Small intestine (tissue), 7 donors: ENCODE measurements at regions not wholly inside any gene's neighbourhood (a gene's known extent, or its start where the extent isn't known, plus 50 kb on each side); places are given as distances from the start of the nearest gene placed in this dataset.
A peak's percentile ranks its signal among the peaks of the same experiment; 100 is the strongest.

Experiments used
- DNase-seq, 2 donors: peaks; one replicate each; pipeline versions ENCODE4 v3.0.0 to v3.0.0-alpha.2; 2013
- FAIRE-seq: peaks from 2 replicates; lab custom pipeline; 2012; peaks lifted over from hg19 to GRCh38; lab: Jason Lieb, UNC
- H3K27ac ChIP-seq, 3 donors: one replicate each; pipeline ENCODE4 v1.5.1; 2013; ENCODE audit warnings: low read length in 2 of 3, mild to moderate bottlenecking in 2 of 3, control low read depth in 1 of 3, inconsistent platforms in 1 of 3, low read depth in 1 of 3, moderate library complexity in 1 of 3
- H3K27me3 ChIP-seq, 3 donors: one replicate each; pipeline ENCODE4 v1.6.1; 2013; ENCODE audit warnings: low read length in 3 of 3, inconsistent platforms in 1 of 3; ENCODE audit not compliant: control insufficient read depth in 3 of 3, insufficient read depth in 3 of 3
- H3K36me3 ChIP-seq, 3 donors: one replicate each; pipeline ENCODE4 v1.6.1; 2013; ENCODE audit warnings: low read length in 3 of 3, inconsistent platforms in 1 of 3, low read depth in 1 of 3, mild to moderate bottlenecking in 1 of 3, moderate library complexity in 1 of 3; ENCODE audit not compliant: control insufficient read depth in 3 of 3, insufficient read depth in 2 of 3
- H3K4me1 ChIP-seq, 3 donors: one replicate each; pipeline ENCODE4 v1.6.1; 2013; ENCODE audit warnings: low read length in 2 of 3, inconsistent platforms in 1 of 3, low read depth in 1 of 3, mild to moderate bottlenecking in 1 of 3, moderate library complexity in 1 of 3; ENCODE audit not compliant: control insufficient read depth in 3 of 3, insufficient read depth in 2 of 3
- H3K4me3 ChIP-seq, 3 donors: one replicate each; pipeline ENCODE4 v1.5.1; 2013; ENCODE audit warnings: low read length in 3 of 3, control low read depth in 1 of 3, inconsistent platforms in 1 of 3, low read depth in 1 of 3, mild to moderate bottlenecking in 1 of 3, moderate library complexity in 1 of 3
- H3K9me3 ChIP-seq, 2 donors: one replicate each; pipeline ENCODE4 v1.6.1; 2013; ENCODE audit warnings: low read depth in 1 of 2, low read length in 1 of 2; ENCODE audit not compliant: control insufficient read depth in 2 of 2, insufficient read depth in 1 of 2
- WGBS, 3 donors: extraction: QIAGEN DNeasy Blood & Tissue Kit; methylation state at CpG; one replicate each; pipeline ENCODE4 v1.1.7; 2013; 5-methylcytosine and 5-hydroxymethylcytosine counted together
- donor health status: healthy with polysubstance abuse.
- donor health status: control.
- donor health status: control.
- donor health status: Bipolar disorder and iron deficiency.
- donor health status: healthy.

DNA sequence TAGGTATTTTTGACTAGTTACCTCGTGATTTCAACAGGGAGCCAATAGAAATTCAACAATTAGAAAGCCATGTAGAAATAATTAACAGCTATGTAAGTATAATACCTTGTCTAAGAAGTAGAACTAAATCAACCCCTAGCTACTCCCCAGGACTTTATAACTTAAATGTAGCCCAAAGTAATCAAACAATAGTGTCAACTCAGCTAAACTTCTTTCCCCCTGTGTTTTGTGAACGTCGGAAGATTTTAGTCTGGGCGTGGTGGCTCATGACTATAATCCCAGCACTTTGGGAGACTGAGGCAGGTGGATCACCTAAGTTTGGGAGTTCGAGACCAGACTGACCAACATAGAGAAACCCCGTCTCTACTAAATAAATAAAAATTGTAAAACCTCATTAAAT is 579.9 kb upstream of the NCAM2 start:
- no peak overlapping the region for H3K27ac ChIP-seq
- WGBS, 3 donors, result 66 to 84% (median 71%) methylated on average over 6 of the region's 6 CpGs
- H3K9me3 ChIP-seq, result peaks cover 0 to 4% of the 10 kb centered on the region in 2 donors
- no peaks in the 10 kb centered on the region for H3K36me3 ChIP-seq
- no peaks in the 10 kb centered on the region for H3K4me1 ChIP-seq
- no peaks in the 10 kb centered on the region for H3K27me3 ChIP-seq
- FAIRE-seq (no peak), DNase-seq (no peak)
- no peak overlapping the region for H3K4me3 ChIP-seq

DNA sequence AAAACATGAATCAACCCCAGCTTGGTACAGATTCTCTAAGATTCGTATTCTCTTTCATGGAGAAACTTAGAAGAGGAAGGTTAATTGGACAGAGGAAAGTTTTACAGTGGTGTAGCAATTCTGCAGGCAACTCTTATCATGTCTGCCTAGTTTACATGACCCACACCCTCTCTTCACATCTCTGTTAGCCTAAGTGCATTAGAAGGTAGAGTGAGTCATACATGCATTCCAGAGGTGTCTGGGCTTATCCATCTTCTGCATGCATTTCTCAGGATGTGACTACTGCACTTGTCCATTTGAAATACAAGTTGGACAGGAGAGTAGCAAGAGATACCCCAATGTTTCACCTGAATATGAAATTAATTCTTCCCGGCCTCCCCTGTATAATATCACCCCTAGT is 578.4 kb upstream of the NCAM2 start:
- no peaks in the 10 kb centered on the region for H3K4me1 ChIP-seq
- H3K9me3 ChIP-seq, result peaks cover 0 to 5% of the 10 kb centered on the region in 2 donors
- no peaks in the 10 kb centered on the region for H3K27me3 ChIP-seq
- H3K27ac ChIP-seq, result no peak overlapping the region
- no peak for DNase-seq
- H3K36me3 ChIP-seq, result no peaks in the 10 kb centered on the region
- 66 to 73% (median 70%) methylated on average over 2 of the region's 2 CpGs for WGBS, 3 donors
- H3K4me3 ChIP-seq, result no peak overlapping the region
- no peak for FAIRE-seq

DNA sequence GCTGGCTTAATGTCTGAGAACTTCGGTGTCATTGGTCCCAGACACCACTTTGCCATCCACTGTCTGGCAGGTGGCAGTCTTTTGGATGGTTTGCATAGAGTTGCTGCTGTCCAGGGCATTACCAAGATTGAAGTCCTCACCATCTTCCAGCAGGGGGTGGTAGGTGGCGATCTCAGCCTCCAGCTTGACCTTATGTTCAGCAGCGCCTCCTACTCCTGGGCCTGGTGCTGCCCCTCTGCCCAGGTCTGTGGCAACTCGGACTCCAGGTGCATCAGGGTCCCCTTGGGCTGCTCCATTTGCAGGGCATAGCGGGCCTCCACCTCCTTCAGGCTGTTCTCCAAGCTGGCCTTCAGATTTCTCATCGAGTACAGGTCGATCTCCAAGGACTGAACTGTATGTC is 573.3 kb upstream of the NCAM2 start:
- Histone ChIP-seq H3K9me3 (peaks cover 5 to 15% of the 10 kb centered on the region in 2 donors), H3K4me1 (no peaks in the 10 kb centered on the region), H3K27ac (no peak overlapping the region), H3K27me3 (no peaks in the 10 kb centered on the region), H3K4me3 (no peak overlapping the region), H3K36me3 (no peaks in the 10 kb centered on the region)
- DNase-seq (no peak), FAIRE-seq (no peak)
- WGBS, 3 donors, result 72 to 83% (median 76%) methylated on average over 7 of the region's 7 CpGs

DNA sequence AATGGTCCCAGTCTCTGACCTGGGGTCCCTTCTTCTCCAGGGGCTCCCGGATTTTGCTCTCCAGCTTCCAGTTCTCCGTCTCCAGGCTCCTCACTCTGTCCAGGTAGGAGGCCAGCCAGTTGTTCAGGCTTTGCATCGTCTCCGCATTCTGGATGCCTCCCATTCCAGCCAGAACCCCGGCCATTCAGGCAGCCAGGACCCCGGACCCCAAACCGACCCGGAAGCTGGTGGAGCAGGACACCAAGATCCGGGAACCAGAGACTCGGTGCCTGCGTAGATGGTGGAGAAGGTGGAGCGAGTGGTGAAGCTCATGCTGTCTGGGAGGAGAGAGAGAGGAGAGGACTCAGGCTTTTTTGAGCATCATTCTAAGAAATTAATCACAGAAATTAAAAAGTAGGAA is 572.4 kb upstream of the NCAM2 start:
- H3K27me3 ChIP-seq, result no peaks in the 10 kb centered on the region
- peaks cover 5 to 14% of the 10 kb centered on the region in 2 donors for H3K9me3 ChIP-seq
- no peaks in the 10 kb centered on the region for H3K36me3 ChIP-seq
- no peak overlapping the region for H3K27ac ChIP-seq
- no peak for DNase-seq
- no peak for FAIRE-seq
- WGBS, 3 donors, result 89 to 94% (median 91%) methylated on average over 12 of the region's 12 CpGs
- no peak overlapping the region for H3K4me3 ChIP-seq
- H3K4me1 ChIP-seq, result no peaks in the 10 kb centered on the region

DNA sequence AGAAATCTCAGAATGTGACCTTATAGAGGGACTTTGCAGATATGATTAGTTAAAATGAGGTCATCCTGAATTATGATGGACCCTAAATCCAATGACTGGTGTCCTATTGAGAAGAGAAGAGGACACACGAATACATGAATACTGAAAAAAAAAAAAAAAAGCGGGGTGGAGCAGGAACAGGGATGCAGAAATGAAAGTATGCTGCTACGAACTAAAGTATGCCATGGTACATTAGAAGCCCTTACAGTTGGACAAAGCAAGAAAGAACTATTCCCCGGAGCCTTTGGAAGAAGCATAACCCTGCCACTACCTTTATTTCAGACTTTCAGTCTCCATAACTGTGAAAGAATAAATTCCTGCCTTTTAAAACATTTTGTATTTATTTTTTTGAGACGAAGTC is 557.9 kb upstream of the NCAM2 start:
- Histone ChIP-seq H3K27me3 (no peaks in the 10 kb centered on the region), H3K36me3 (no peaks in the 10 kb centered on the region), H3K4me3 (no peak overlapping the region), H3K4me1 (no peaks in the 10 kb centered on the region), H3K27ac (no peak overlapping the region), H3K9me3 (no peaks in the 10 kb centered on the region)
- no peak for DNase-seq
- 63 to 81% (median 68%) methylated on average over 5 of the region's 5 CpGs for WGBS, 3 donors
- no peak for FAIRE-seq

DNA sequence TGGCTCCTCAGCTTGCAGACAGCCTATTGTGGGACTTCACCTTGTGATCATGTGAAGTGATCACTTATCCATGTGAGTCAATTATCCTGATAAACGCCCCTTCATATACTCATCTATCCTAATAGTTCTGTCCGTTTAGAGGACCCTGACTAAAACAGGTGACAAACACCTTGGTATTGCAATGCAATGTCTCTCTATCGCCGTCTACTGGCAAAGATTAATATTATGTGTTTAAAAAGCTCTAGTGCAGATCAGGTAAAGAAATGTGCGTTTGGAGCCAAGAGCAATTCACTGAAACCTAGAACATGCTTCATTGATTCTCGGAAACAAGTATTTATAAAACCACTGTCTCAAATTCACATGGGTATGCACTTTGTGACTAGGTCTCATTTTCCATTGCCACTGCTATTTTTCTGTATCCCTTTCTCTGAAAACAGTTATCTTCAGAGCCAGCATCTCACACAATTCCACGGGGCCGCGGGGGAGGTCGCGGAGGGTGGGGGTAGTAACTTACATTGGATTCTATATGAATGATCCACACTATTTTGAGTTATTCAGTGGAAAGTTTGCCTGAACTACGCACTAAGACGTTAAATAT is 554.6 kb upstream of the NCAM2 start:
- DNase-seq, result peak in 1 of 2 donors; percentile 45
- Histone ChIP-seq H3K4me3 (no peak overlapping the region), H3K27ac (no peak overlapping the region), H3K36me3 (no peaks in the 10 kb centered on the region), H3K9me3 (no peaks in the 10 kb centered on the region), H3K4me1 (no peaks in the 10 kb centered on the region), H3K27me3 (no peaks in the 10 kb centered on the region)
- WGBS, 3 donors, result 66 to 73% (median 66%) methylated on average over 13 of the region's 13 CpGs
- FAIRE-seq, result no peak

DNA sequence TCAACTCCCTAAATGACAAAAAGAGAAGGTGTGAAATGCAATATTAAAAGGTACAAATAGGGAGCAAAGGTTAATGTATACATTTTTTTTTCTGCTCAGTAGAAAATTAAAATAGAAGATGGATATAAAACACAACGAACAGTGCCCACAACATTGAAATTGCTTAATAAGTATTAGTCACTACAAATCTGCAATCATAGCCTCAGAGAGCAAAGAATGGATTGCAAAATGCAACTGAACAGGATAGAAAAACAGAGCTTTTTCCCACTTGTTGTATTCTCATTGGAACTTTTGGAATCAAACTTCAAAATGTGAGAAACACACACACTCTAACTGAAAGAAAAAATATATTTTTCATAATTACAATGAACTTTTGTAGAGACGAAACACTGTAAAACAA is 552.2 kb upstream of the NCAM2 start:
- WGBS, 3 donors, result 65 to 74% (median 72%) methylated on average over 2 of the region's 2 CpGs
- no peak for FAIRE-seq
- H3K4me3 ChIP-seq, result no peak overlapping the region

DNA sequence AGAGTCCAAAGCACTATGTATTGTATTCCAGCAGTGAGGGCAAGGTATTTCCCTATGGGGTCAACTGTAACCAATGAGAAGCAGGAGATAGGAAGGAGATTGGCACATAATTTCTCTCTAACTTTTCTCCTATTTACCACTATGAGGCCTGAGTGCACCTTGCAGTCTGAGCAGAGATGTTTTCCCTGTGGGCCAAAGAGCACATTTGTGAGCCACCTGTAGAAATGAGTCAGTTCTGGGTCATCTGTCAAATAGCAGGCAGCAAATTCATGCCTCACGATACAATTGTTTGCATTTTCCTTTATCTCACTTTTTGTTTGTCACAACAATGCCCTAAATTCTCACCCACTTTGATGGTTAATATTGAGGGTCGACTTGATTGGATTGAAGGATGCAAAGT is 547.2 kb upstream of the NCAM2 start:
- Histone ChIP-seq H3K36me3 (no peaks in the 10 kb centered on the region), H3K9me3 (no peaks in the 10 kb centered on the region), H3K27ac (no peak overlapping the region), H3K4me1 (no peaks in the 10 kb centered on the region), H3K4me3 (no peak overlapping the region), H3K27me3 (no peaks in the 10 kb centered on the region)
- DNase-seq, result peak in 1 of 2 donors; percentile 35
- 21 to 54% (median 25%) methylated on average over 2 of the region's 2 CpGs for WGBS, 3 donors
- FAIRE-seq, result no peak

More for the DNA sequence above, 552.2 kb upstream of the NCAM2 start:
- Histone ChIP-seq H3K27me3 (no peaks in the 10 kb centered on the region), H3K4me1 (no peaks in the 10 kb centered on the region), H3K36me3 (no peaks in the 10 kb centered on the region), H3K9me3 (no peaks in the 10 kb centered on the region), H3K27ac (no peak overlapping the region)
- no peak for DNase-seq

DNA sequence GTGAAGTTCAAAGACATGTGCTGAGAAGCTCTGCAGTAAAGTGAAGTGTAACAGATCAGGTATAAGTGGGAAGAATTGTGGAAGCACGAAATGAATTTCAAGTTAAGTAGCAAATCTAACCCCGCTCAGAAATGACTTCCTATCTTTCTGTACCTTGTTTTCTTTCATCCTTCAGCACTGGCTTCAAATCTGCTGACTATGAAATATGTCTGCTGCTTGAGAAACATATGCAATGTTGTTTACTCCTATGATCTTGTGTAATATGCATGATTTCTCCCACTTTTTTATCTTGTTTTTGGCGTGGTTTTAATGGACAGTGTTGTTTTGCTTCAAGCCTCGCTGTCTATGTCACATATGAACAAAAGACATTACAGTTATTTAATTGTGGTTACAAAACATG is 545.3 kb upstream of the NCAM2 start:
- no peak overlapping the region for H3K27ac ChIP-seq
- H3K4me1 ChIP-seq, result no peaks in the 10 kb centered on the region
- 56 to 73% (median 66%) methylated on average over 4 of the region's 4 CpGs for WGBS, 3 donors
- H3K27me3 ChIP-seq, result no peaks in the 10 kb centered on the region
- no peaks in the 10 kb centered on the region for H3K9me3 ChIP-seq
- no peaks in the 10 kb centered on the region for H3K36me3 ChIP-seq
- H3K4me3 ChIP-seq, result no peak overlapping the region
- DNase-seq, result no peak
- no peak for FAIRE-seq
